ENCODE measurements at regions not wholly inside any gene's neighbourhood (a gene's known extent, or its start where the extent isn't known, plus 50 kb on each side); places are given as distances from the start of the nearest gene placed in this dataset.

DNA sequence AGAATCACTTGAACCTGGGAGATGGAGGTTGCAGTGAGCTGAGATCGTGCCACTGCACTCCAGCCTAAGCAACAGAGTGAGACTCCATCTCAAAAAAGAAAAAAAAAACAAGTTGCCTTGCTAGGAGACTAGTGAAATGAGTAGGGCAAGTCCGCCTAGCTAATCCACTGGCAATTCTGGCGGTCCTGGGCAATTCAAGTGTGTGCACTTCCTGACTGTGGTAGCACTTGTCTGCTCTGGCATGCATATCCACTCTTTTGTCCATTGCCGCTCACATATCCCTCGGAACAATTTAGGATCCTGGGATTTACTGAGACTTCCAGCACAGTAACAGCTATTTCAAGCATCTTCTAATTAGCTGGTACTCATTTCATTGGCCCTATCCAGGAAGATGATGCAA is 426.3 kb upstream of the ADGRL2 start (continued):
- TF ChIP-seq, protein P1, sequence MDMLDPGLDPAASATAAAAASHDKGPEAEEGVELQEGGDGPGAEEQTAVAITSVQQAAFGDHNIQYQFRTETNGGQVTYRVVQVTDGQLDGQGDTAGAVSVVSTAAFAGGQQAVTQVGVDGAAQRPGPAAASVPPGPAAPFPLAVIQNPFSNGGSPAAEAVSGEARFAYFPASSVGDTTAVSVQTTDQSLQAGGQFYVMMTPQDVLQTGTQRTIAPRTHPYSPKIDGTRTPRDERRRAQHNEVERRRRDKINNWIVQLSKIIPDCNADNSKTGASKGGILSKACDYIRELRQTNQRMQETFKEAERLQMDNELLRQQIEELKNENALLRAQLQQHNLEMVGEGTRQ (IDR thresholded peaks at IDR 0.05; ENCODE audit: low read length) = no peak
- TF ChIP-seq CHD2 (IDR thresholded peaks at IDR 0.05; ENCODE audit: low read length) (no peak), SIN3A (conservative IDR thresholded peaks at IDR 0.05 in 1 of 2, IDR thresholded peaks at IDR 0.05 in 1 of 2; ENCODE audit: low read depth in 1 of 2, low read length in 2 of 2) (no peak)

All from H1 (cell line).